GM12878 (cell line): ENCODE measurements at regions not wholly inside any gene's neighbourhood (a gene's known extent, or its start where the extent isn't known, plus 50 kb on each side); places are given as distances from the start of the nearest gene placed in this dataset.

ENCODE experiments used
- ATAC-seq: fragments of 200-7000 bp; cut with Tn5 transposase; 3 replicates; pipeline ENCODE4 v1.9.1; 2020; ENCODE audit warnings: mild to moderate bottlenecking, moderate library complexity
- BruUV-seq: library from RNA; stranded (reverse); fragments of 400-500 nt; replicated peaks from 2 replicates; lab custom pipeline; 2021; lab: Mats Ljungman, UMichigan
- CTCF ChIA-PET: fragments of 300-600 bp; sonication (Branson Sonifier 250); formaldehyde crosslinking; extraction: SDS; loops from one replicate; lab custom pipeline; 2021; ENCODE audit warnings: inconsistent platforms; lab: Yijun Ruan, JAX
- POLR2A ChIA-PET: fragments of 350-600 bp; formaldehyde crosslinking; extraction: SDS; loops from one replicate; lab custom pipeline; 2021; ENCODE audit warnings: inconsistent platforms; lab: Charles Lee
- RAD21 ChIA-PET: fragments of 300-600 bp; sonication (Branson Sonifier 250); formaldehyde crosslinking; loops from one replicate; lab custom pipeline; 2023; ENCODE audit warnings: antibody characterized with exemption; ENCODE audit not compliant: unreplicated experiment; lab: Charles Lee
- SMC1A ChIA-PET: fragments of 300-600 bp; sonication (Branson Sonifier 250); formaldehyde crosslinking; loops from one replicate; lab custom pipeline; 2023; ENCODE audit not compliant: unreplicated experiment, uncharacterized antibody; lab: Charles Lee
- DNase-seq: peaks from one replicate; pipeline ENCODE4 v3.0.0-alpha.2; 2011; ENCODE audit warnings: low read depth, low spot score
- FAIRE-seq: peaks from 3 replicates; lab custom pipeline; 2011; peaks lifted over from hg19 to GRCh38; lab: Jason Lieb, UNC
- H2AFZ ChIP-seq: 2 replicates; pipeline ENCODE4 v1.6.0; 2011; ENCODE audit warnings: low read depth, low read length, control low read depth; ENCODE audit not compliant: control insufficient read depth
- H3K27ac ChIP-seq: 2 replicates; pipeline ENCODE4 v1.5.1; 2011; ENCODE audit warnings: control low read depth; ENCODE audit not compliant: control insufficient read depth, insufficient read depth
- H3K27me3 ChIP-seq, 2 experiments: replicated peaks in 1 of 2; 2 replicates each; pipeline versions ENCODE4 v1.6.0 to v1.6.1; 2011; ENCODE audit warnings: low read length in 1 of 2; ENCODE audit not compliant: control insufficient read depth in 2 of 2, insufficient read depth in 2 of 2
- H3K36me3 ChIP-seq, 2 experiments: 2 replicates each; pipeline ENCODE4 v1.5.1; 2011; ENCODE audit warnings: low read length in 1 of 2; ENCODE audit not compliant: control insufficient read depth in 2 of 2, insufficient read depth in 2 of 2
- H3K4me1 ChIP-seq: 2 replicates; pipeline ENCODE4 v1.6.1; 2011; ENCODE audit warnings: mild to moderate bottlenecking, low read length, moderate library complexity, mixed read lengths; ENCODE audit not compliant: control insufficient read depth, insufficient read depth
- H3K4me2 ChIP-seq: 2 replicates; pipeline ENCODE4 v1.6.0; 2011; ENCODE audit warnings: control low read depth; ENCODE audit not compliant: control insufficient read depth, insufficient read depth
- H3K4me3 ChIP-seq: fragments of 200-600 bp; sonication (generic); 2 replicates; pipeline ENCODE4 v1.5.1; 2016
- H3K79me2 ChIP-seq: 2 replicates; pipeline ENCODE4 v1.6.0; 2011; ENCODE audit warnings: low read length; ENCODE audit not compliant: control insufficient read depth, insufficient read depth
- H3K9ac ChIP-seq: 2 replicates; pipeline ENCODE4 v1.8.0; 2011; ENCODE audit warnings: low read length, control low read depth, mixed read lengths; ENCODE audit not compliant: control insufficient read depth, insufficient read depth
- H3K9me3 ChIP-seq: replicated peaks from 3 replicates; pipeline ENCODE4 v1.5.1; 2011; ENCODE audit warnings: mild to moderate bottlenecking, low read length; ENCODE audit not compliant: control insufficient read depth, insufficient read depth
- H4K20me1 ChIP-seq: 2 replicates; pipeline ENCODE4 v1.6.0; 2011; ENCODE audit not compliant: control insufficient read depth, insufficient read depth
- ATF3 ChIP-seq: IDR thresholded peaks from 2 replicates; pipeline ENCODE4 v1.6.1; 2011; ENCODE audit warnings: low read depth, mild to moderate bottlenecking, low read length, moderate library complexity, borderline replicate concordance; ENCODE audit errors: extremely low read depth
- ATF7 ChIP-seq: fragments of 450-650 bp; IDR thresholded peaks from 2 replicates; pipeline ENCODE4 v1.6.1; 2016; ENCODE audit warnings: low read depth, mild to moderate bottlenecking
- EZH2 ChIP-seq: IDR thresholded peaks from 2 replicates; pipeline ENCODE4 v1.6.1; 2012; ENCODE audit warnings: low read depth, mild to moderate bottlenecking, control low read depth, inconsistent platforms, low read length, borderline replicate concordance; ENCODE audit not compliant: control insufficient read depth
- GATAD2B ChIP-seq: fragments of 450-650 bp; conservative IDR thresholded peaks from 2 replicates; pipeline ENCODE4 v1.6.1; 2017; ENCODE audit warnings: low read depth, mild to moderate bottlenecking, moderate library complexity
- MEF2A ChIP-seq: IDR thresholded peaks from 2 replicates; pipeline ENCODE4 v1.6.1; 2011; ENCODE audit warnings: low read depth, mild to moderate bottlenecking, low read length, moderate library complexity; ENCODE audit not compliant: insufficient read depth
- MXI1 ChIP-seq: fragments of 150-350 bp; IDR thresholded peaks from 2 replicates; pipeline ENCODE4 v1.6.1; 2011; ENCODE audit warnings: low read depth, mild to moderate bottlenecking, inconsistent platforms, low read length, improper control_type of control experiment
- PAX5 ChIP-seq: IDR thresholded peaks from 2 replicates; pipeline ENCODE4 v1.6.1; 2011; ENCODE audit warnings: low read depth, low read length, borderline replicate concordance
- RCOR1 ChIP-seq: conservative IDR thresholded peaks from 2 replicates; pipeline ENCODE4 v1.6.1; 2012; ENCODE audit warnings: low read depth, low read length, improper control_type of control experiment
- RELA ChIP-seq: fragments of 450-650 bp; IDR thresholded peaks from 2 replicates; pipeline ENCODE4 v1.8.0; 2014; ENCODE audit warnings: borderline replicate concordance; ENCODE audit not compliant: partially characterized antibody
- SMAD5 ChIP-seq: IDR thresholded peaks from 2 replicates; pipeline ENCODE4 v1.6.1; 2016; ENCODE audit warnings: antibody characterized with exemption, low read depth
- SPI1 ChIP-seq: IDR thresholded peaks from 2 replicates; pipeline ENCODE4 v1.6.1; 2011; ENCODE audit warnings: low read depth, mild to moderate bottlenecking, low read length, moderate library complexity, borderline replicate concordance; ENCODE audit not compliant: insufficient read depth
- TCF7 ChIP-seq: IDR thresholded peaks from 2 replicates; pipeline ENCODE4 v1.6.1; 2014; ENCODE audit warnings: antibody characterized with exemption, borderline replicate concordance
- USF2 ChIP-seq: IDR thresholded peaks from 2 replicates; pipeline ENCODE4 v1.6.1; 2011; ENCODE audit warnings: low read depth, low read length, improper control_type of control experiment, borderline replicate concordance
- ZBTB33 ChIP-seq: fragments of 450-650 bp; IDR thresholded peaks from 2 replicates; pipeline ENCODE4 v1.6.1; 2017; ENCODE audit warnings: mild to moderate bottlenecking
- ZNF622 ChIP-seq: fragments of 450-650 bp; IDR thresholded peaks from 2 replicates; pipeline ENCODE4 v1.6.1; 2017; ENCODE audit warnings: mild to moderate bottlenecking, inconsistent platforms
- WGBS: methylation state at CpG from one replicate; pipeline ENCODE4 v1.1.6; 2016; ENCODE audit warnings: low lambda C conversion rate; ENCODE audit not compliant: insufficient replicate concordance, insufficient coverage; ENCODE audit errors: missing lambda C conversion rate; 5-methylcytosine and 5-hydroxymethylcytosine counted together
- in situ Hi-C: fragments of 300-500 bp; cut with MboI; formaldehyde crosslinking; loops from 9 replicates; pipeline ENCODE4 v1.14.3; 2018; ENCODE audit warnings: mixed read lengths
- intact Hi-C: fragments of 100-400 bp; cut with micrococcal nuclease; formaldehyde crosslinking; loops from one replicate; pipeline ENCODE4 v1.14.2; 2022; ENCODE audit not compliant: unreplicated experiment

- TF ChIP-seq ATF3: no peak
Measured at GRCh38 chr3:1515882-1516281, 423.1 kb downstream of the CNTN6 start (continued).

GRCh38 chr3:1527786-1528185, 435.0 kb downstream of the CNTN6 start:
- H2AFZ ChIP-seq: no peak overlapping the region
- WGBS: 26% methylated on average over 4 of the region's 4 CpGs
- ChIA-PET CTCF (no interaction called here), RAD21 (no interaction called here), SMC1A (no interaction called here), POLR2A (no interaction called here)
- no peaks in the 10 kb centered on the region for H3K4me1 ChIP-seq
- DNase-seq (no peak), FAIRE-seq (no peak), ATAC-seq (no peak)
- no peak overlapping the region for H3K4me2 ChIP-seq
- H3K36me3 ChIP-seq: no peaks in the 10 kb centered on the region
- no peak overlapping the region for H3K27ac ChIP-seq
- H3K27me3 ChIP-seq: no peaks in the 10 kb centered on the region
- no peaks in the 10 kb centered on the region for H3K9me3 ChIP-seq
- H3K9ac ChIP-seq: no peak overlapping the region
- no peaks in the 10 kb centered on the region for H4K20me1 ChIP-seq
- H3K4me3 ChIP-seq: no peak overlapping the region
- in situ Hi-C loops (no loop called here), intact Hi-C loops (no loop called here)
- TF ChIP-seq MEF2A: no peak
- no peak for TF ChIP-seq MXI1
- H3K79me2 ChIP-seq: no peaks in the 10 kb centered on the region
- no TSS peak for BruUV-seq

- SMC1A ChIA-PET: no interaction called here
- WGBS: 16% methylated on average over 4 of the region's 4 CpGs
- H3K27me3 ChIP-seq: no peaks in the 10 kb centered on the region
- POLR2A ChIA-PET: no interaction called here
- H4K20me1 ChIP-seq: no peaks in the 10 kb centered on the region
- FAIRE-seq (no peak), ATAC-seq (no peak), DNase-seq (no peak)
- in situ Hi-C loops (no loop called here), intact Hi-C loops (no loop called here)
- H3K4me2 ChIP-seq: no peak overlapping the region
- no peaks in the 10 kb centered on the region for H3K79me2 ChIP-seq
- H3K4me3 ChIP-seq: no peak overlapping the region
- H3K9me3 ChIP-seq: no peaks in the 10 kb centered on the region
- H3K4me1 ChIP-seq: no peaks in the 10 kb centered on the region
- no peak overlapping the region for H3K27ac ChIP-seq
- CTCF ChIA-PET: no interaction called here
- no peak overlapping the region for H2AFZ ChIP-seq
- H3K36me3 ChIP-seq: no peaks in the 10 kb centered on the region
- RAD21 ChIA-PET: no interaction called here
- no peak overlapping the region for H3K9ac ChIP-seq
- no TSS peak for BruUV-seq
- TF ChIP-seq GATAD2B: no peak
- TF ChIP-seq TCF7: no peak
- no peak for TF ChIP-seq MEF2A
- TF ChIP-seq ZBTB33: no peak
- TF ChIP-seq RELA: no peak
- TF ChIP-seq ZNF622: no peak
- TF ChIP-seq ATF7: no peak
- TF ChIP-seq SPI1: no peak
- no peak for TF ChIP-seq PAX5
- TF ChIP-seq RCOR1: no peak
- TF ChIP-seq USF2: no peak
- no peak for TF ChIP-seq EZH2
- no peak for TF ChIP-seq SMAD5
Measured at GRCh38 chr3:1528621-1529020, 435.8 kb downstream of the CNTN6 start.
